Transverse colon (tissue), 4 donors: ENCODE measurements at regions not wholly inside any gene's neighbourhood (a gene's known extent, or its start where the extent isn't known, plus 50 kb on each side); places are given as distances from the start of the nearest gene placed in this dataset.

ENCODE experiments used
- CTCF ChIP-seq, 5 experiments: fragments of 200-600 bp in 3 of 5; fragments of 450-650 bp in 2 of 5; sonication (generic) in 3 of 5; IDR thresholded peaks; 1 replicate in 2 of 5; 2 replicates in 3 of 5; pipeline ENCODE4 v1.5.1; 2016 to 2017; ENCODE audit warnings: antibody characterized with exemption in 5 of 5, inconsistent platforms in 3 of 5, mild to moderate bottlenecking in 2 of 5, moderate library complexity in 1 of 5
- EP300 ChIP-seq: sonication (generic); formaldehyde crosslinking; IDR thresholded peaks from one replicate; pipeline ENCODE4 v1.6.1; 2017; ENCODE audit warnings: antibody characterized with exemption, low read depth
- POLR2A ChIP-seq: fragments of 450-650 bp; IDR thresholded peaks from one replicate; pipeline ENCODE4 v1.6.1; 2016; ENCODE audit warnings: antibody characterized with exemption, mild to moderate bottlenecking, moderate library complexity
- POLR2AphosphoS5 ChIP-seq, 3 donors: sonication (generic); formaldehyde crosslinking; IDR thresholded peaks; one replicate each; pipeline ENCODE4 v1.6.1; 2016; ENCODE audit warnings: antibody characterized with exemption in 3 of 3

GRCh38 chr7:82501346-82501745, 57.8 kb upstream of the CACNA2D1 start:
- TF ChIP-seq POLR2A (no peak), CTCF (IDR thresholded peaks at IDR 0.05) (no peak), EP300 (no peak), POLR2AphosphoS5 (IDR thresholded peaks at IDR 0.05) (no peak)
